IMR-90 (cell line): ENCODE measurements at regions not wholly inside any gene's neighbourhood (a gene's known extent, or its start where the extent isn't known, plus 50 kb on each side); places are given as distances from the start of the nearest gene placed in this dataset.

ENCODE experiments used
- ATAC-seq: fragments of 200-7000 bp; cut with Tn5 transposase; 2 replicates; pipeline ENCODE4 v1.9.1; 2020; ENCODE audit warnings: low read depth, mild to moderate bottlenecking, moderate library complexity
- BruUV-seq: library from RNA; stranded (reverse); fragments of 400-500 nt; replicated peaks from 2 replicates; lab custom pipeline; 2021; lab: Mats Ljungman, UMichigan
- CTCF ChIA-PET: fragments of 300-600 bp; formaldehyde crosslinking; extraction: SDS; loops from one replicate; lab custom pipeline; 2021; ENCODE audit warnings: antibody characterized with exemption; lab: Yijun Ruan, JAX
- POLR2A ChIA-PET: fragments of 300-600 bp; sonication (Branson Sonifier 250); formaldehyde crosslinking; loops from one replicate; lab custom pipeline; 2022; ENCODE audit warnings: antibody characterized with exemption; ENCODE audit not compliant: unreplicated experiment; lab: Charles Lee
- DNase-seq: peaks from one replicate; pipeline ENCODE4 v3.0.0; 2013
- H2AFZ ChIP-seq: replicated peaks from 2 replicates; pipeline ENCODE3; 2013; ENCODE audit warnings: low read length, mild to moderate bottlenecking; ENCODE audit not compliant: poor library complexity
- H2AK5ac ChIP-seq: 2 replicates; pipeline ENCODE4 v1.6.1; 2013; ENCODE audit warnings: low read depth, low read length, inconsistent platforms
- H2AK9ac ChIP-seq: replicated peaks from 2 replicates; pipeline ENCODE3; 2013; ENCODE audit warnings: mild to moderate bottlenecking, low read depth, low read length, moderate library complexity; ENCODE audit not compliant: poor library complexity
- H2BK120ac ChIP-seq: 2 replicates; pipeline ENCODE4 v1.6.1; 2013; ENCODE audit warnings: low read depth, low read length, inconsistent platforms
- H2BK15ac ChIP-seq: 3 replicates; pipeline ENCODE4 v1.6.1; 2013; ENCODE audit warnings: low read depth, low read length, inconsistent platforms
- H2BK20ac ChIP-seq: 2 replicates; pipeline ENCODE4 v1.6.1; 2013; ENCODE audit warnings: low read depth, mild to moderate bottlenecking, inconsistent platforms, low read length, moderate library complexity
- H2BK5ac ChIP-seq: 2 replicates; pipeline ENCODE4 v1.6.1; 2013; ENCODE audit warnings: mild to moderate bottlenecking, low read depth, low read length, inconsistent platforms; ENCODE audit not compliant: poor library complexity, severe bottlenecking
- H3K14ac ChIP-seq: replicated peaks from 2 replicates; pipeline ENCODE4 v1.6.1; 2013; ENCODE audit warnings: low read depth, low read length, inconsistent platforms
- H3K18ac ChIP-seq: 2 replicates; pipeline ENCODE4 v1.6.1; 2013; ENCODE audit warnings: low read depth, low read length, control low read depth
- H3K23ac ChIP-seq: 2 replicates; pipeline ENCODE4 v1.6.1; 2013; ENCODE audit warnings: low read depth, low read length, inconsistent platforms
- H3K27ac ChIP-seq: 2 replicates; pipeline ENCODE4 v1.5.1; 2013; ENCODE audit warnings: mild to moderate bottlenecking, control low read depth, low read length; ENCODE audit not compliant: insufficient read depth
- H3K27me3 ChIP-seq: 2 replicates; pipeline ENCODE4 v1.6.1; 2013; ENCODE audit warnings: low read length; ENCODE audit not compliant: control insufficient read depth, insufficient read depth
- H3K36me3 ChIP-seq: 2 replicates; pipeline ENCODE4 v1.6.1; 2013; ENCODE audit warnings: low read length, mixed read lengths; ENCODE audit not compliant: control insufficient read depth, insufficient read depth
- H3K4ac ChIP-seq: 2 replicates; pipeline ENCODE4 v1.6.1; 2013; ENCODE audit warnings: low read depth, low read length, inconsistent platforms
- H3K4me1 ChIP-seq: 2 replicates; pipeline ENCODE4 v1.6.1; 2013; ENCODE audit warnings: low read length, mixed read lengths; ENCODE audit not compliant: control insufficient read depth, insufficient read depth
- H3K4me2 ChIP-seq: 2 replicates; pipeline ENCODE4 v1.6.1; 2013; ENCODE audit warnings: low read depth, mild to moderate bottlenecking, control low read depth, low read length, moderate library complexity
- H3K4me3 ChIP-seq: 2 replicates; pipeline ENCODE4 v1.5.1; 2013; ENCODE audit warnings: low read depth, mild to moderate bottlenecking, control low read depth, low read length, moderate library complexity; ENCODE audit not compliant: insufficient read depth
- H3K56ac ChIP-seq: 2 replicates; pipeline ENCODE4 v1.6.1; 2013; ENCODE audit warnings: low read length, inconsistent platforms; ENCODE audit not compliant: insufficient read depth; ENCODE audit errors: extremely low read depth
- H3K79me1 ChIP-seq, 2 experiments: 2 replicates each; pipeline ENCODE4 v1.6.1; 2013; ENCODE audit warnings: low read length in 2 of 2, inconsistent platforms in 1 of 2, low read depth in 1 of 2
- H3K9ac ChIP-seq: 2 replicates; pipeline ENCODE4 v1.6.1; 2013; ENCODE audit warnings: low read depth, low read length, control low read depth
- H3K9me1 ChIP-seq: 2 replicates; pipeline ENCODE4 v1.6.1; 2013; ENCODE audit warnings: low read length, inconsistent platforms; ENCODE audit not compliant: insufficient read depth
- H3K9me3 ChIP-seq: 2 replicates; pipeline ENCODE4 v1.6.1; 2013; ENCODE audit warnings: low read length; ENCODE audit not compliant: control insufficient read depth, insufficient read depth
- H4K20me1 ChIP-seq: 2 replicates; pipeline ENCODE4 v1.6.1; 2013; ENCODE audit warnings: low read length, inconsistent platforms; ENCODE audit not compliant: insufficient read depth
- H4K5ac ChIP-seq: 2 replicates; pipeline ENCODE4 v1.6.1; 2013; ENCODE audit warnings: mild to moderate bottlenecking, low read depth, low read length, control low read depth
- H4K8ac ChIP-seq, 2 experiments: 2 replicates each; pipeline ENCODE4 v1.6.1; 2013; ENCODE audit warnings: low read depth in 2 of 2, low read length in 2 of 2, control low read depth in 1 of 2, inconsistent platforms in 1 of 2
- H4K91ac ChIP-seq: 2 replicates; pipeline ENCODE4 v1.6.1; 2013; ENCODE audit warnings: low read depth, low read length, inconsistent platforms; ENCODE audit not compliant: insufficient read depth
- BHLHE40 ChIP-seq: fragments of 150-350 bp; IDR thresholded peaks from 2 replicates; pipeline ENCODE4 v1.6.1; 2016; ENCODE audit warnings: mild to moderate bottlenecking, low read depth, low read length
- CHD1 ChIP-seq: IDR thresholded peaks from 2 replicates; pipeline ENCODE4 v1.6.1; 2012; ENCODE audit warnings: low read depth, low read length, improper control_type of control experiment
- CTCF ChIP-seq: conservative IDR thresholded peaks from 2 replicates; pipeline ENCODE4 v1.5.1; 2012; ENCODE audit warnings: mild to moderate bottlenecking, low read depth, low read length, improper control_type of control experiment
- ELK1 ChIP-seq: fragments of 150-350 bp; IDR thresholded peaks from 2 replicates; pipeline ENCODE4 v1.6.1; 2016; ENCODE audit warnings: low read depth, mild to moderate bottlenecking, low read length, moderate library complexity, borderline replicate concordance
- FOS ChIP-seq: fragments of 150-350 bp; IDR thresholded peaks from 2 replicates; pipeline ENCODE4 v1.6.1; 2016; ENCODE audit warnings: low read depth, low read length
- MAFK ChIP-seq: IDR thresholded peaks from 2 replicates; pipeline ENCODE4 v1.6.1; 2012; ENCODE audit warnings: low read depth, low read length, improper control_type of control experiment
- MAZ ChIP-seq: IDR thresholded peaks from 2 replicates; pipeline ENCODE4 v1.6.1; 2012; ENCODE audit warnings: low read depth, mild to moderate bottlenecking, low read length, improper control_type of control experiment, moderate library complexity, borderline replicate concordance
- MXI1 ChIP-seq: IDR thresholded peaks from 2 replicates; pipeline ENCODE4 v1.6.1; 2012; ENCODE audit warnings: low read depth, mild to moderate bottlenecking, low read length, moderate library complexity, borderline replicate concordance
- NFE2L2 ChIP-seq: fragments of 150-350 bp; IDR thresholded peaks from 2 replicates; pipeline ENCODE4 v1.6.1; 2016; ENCODE audit warnings: low read depth, mild to moderate bottlenecking, low read length
- POLR2A ChIP-seq: IDR thresholded peaks from 2 replicates; pipeline ENCODE4 v1.6.1; 2012; ENCODE audit warnings: mild to moderate bottlenecking, low read depth, low read length
- RAD21 ChIP-seq: IDR thresholded peaks from 2 replicates; pipeline ENCODE4 v1.6.1; 2012; ENCODE audit warnings: low read length, improper control_type of control experiment
- RCOR1 ChIP-seq: IDR thresholded peaks from 2 replicates; pipeline ENCODE4 v1.6.1; 2012; ENCODE audit warnings: mild to moderate bottlenecking, low read length, improper control_type of control experiment; ENCODE audit not compliant: insufficient replicate concordance
- SMC3 ChIP-seq: fragments of 150-350 bp; IDR thresholded peaks from 2 replicates; pipeline ENCODE4 v1.6.1; 2016; ENCODE audit warnings: low read depth, mild to moderate bottlenecking, antibody characterized with exemption, low read length, moderate library complexity
- USF2 ChIP-seq: fragments of 150-350 bp; IDR thresholded peaks from 2 replicates; pipeline ENCODE4 v1.6.1; 2017; ENCODE audit warnings: mild to moderate bottlenecking, antibody characterized with exemption, low read length, low read depth
- WGBS, 2 experiments: methylation state at CpG; one replicate each; pipeline versions ENCODE4 v1.1.5 to v1.1.7; 2013; ENCODE audit warnings: missing lambda C conversion rate in 2 of 2; ENCODE audit not compliant: insufficient read length in 1 of 2; ENCODE audit errors: extremely low coverage in 2 of 2; 5-methylcytosine and 5-hydroxymethylcytosine counted together
- dilution Hi-C: fragments of 300-500 bp; cut with HindIII; formaldehyde crosslinking; loops from one replicate; pipeline ENCODE4 v1.14.3; 2018; ENCODE audit warnings: low sequenced_read_pairs; ENCODE audit not compliant: unreplicated experiment
- in situ Hi-C: fragments of 300-500 bp; cut with MboI; formaldehyde crosslinking; loops from 3 replicates; pipeline ENCODE4 v1.14.3; 2019; ENCODE audit warnings: low sequenced_read_pairs, inconsistent platforms, mixed read lengths
- intact Hi-C: fragments of 100-400 bp; cut with micrococcal nuclease; formaldehyde crosslinking; loops from 2 replicates; pipeline ENCODE4 v1.10.0; 2022

GRCh38 chr1:212518188-212519054 is 85.7 kb downstream of the NENF start:
- H4K20me1 ChIP-seq = no peaks in the 10 kb centered on the region
- H4K5ac ChIP-seq = no peak overlapping the region
- no peak overlapping the region for H2AK5ac ChIP-seq
- dilution Hi-C loops (no loop called here), intact Hi-C loops (no loop called here), in situ Hi-C loops (no loop called here)
- H3K56ac ChIP-seq = no peak overlapping the region
- no peak overlapping the region; the same call in 1 of the 2 replicates for H3K14ac ChIP-seq
- WGBS, 2 experiments = 8% methylated on average over 4 of the region's 14 CpGs; no CpG with 5 or more reads in 1 of the 2 experiments
- no peak overlapping the region for H3K18ac ChIP-seq
- peak; percentile 84 for DNase-seq
- no peak overlapping the region for H4K91ac ChIP-seq
- peak overlapping the region; percentile 70 for H2AK9ac ChIP-seq
- H3K9me1 ChIP-seq = peaks cover 14% of the 10 kb centered on the region; the same call in 1 of the 2 replicates
- H4K8ac ChIP-seq = peak overlapping the region in 1 of 2 experiments; percentile 23; a peak in 1 of 4 replicates
- H2BK5ac ChIP-seq = no peak overlapping the region
- no peaks in the 10 kb centered on the region for H3K79me1 ChIP-seq
- H3K27me3 ChIP-seq = no peaks in the 10 kb centered on the region
- H3K4me1 ChIP-seq = peaks cover 8% of the 10 kb centered on the region
- H2BK120ac ChIP-seq = no peak overlapping the region
- no peak overlapping the region for H2BK20ac ChIP-seq
- peak overlapping the region; percentile 74 for H2AFZ ChIP-seq
- H3K23ac ChIP-seq = no peak overlapping the region
- no peak overlapping the region for H3K27ac ChIP-seq
- H3K36me3 ChIP-seq = no peaks in the 10 kb centered on the region
- no peak overlapping the region for H3K4ac ChIP-seq
- BruUV-seq = no TSS peak
- no peak overlapping the region for H3K4me3 ChIP-seq
- POLR2A ChIA-PET = no interaction called here
- CTCF ChIA-PET = no interaction called here
- no peak overlapping the region; the same call in 1 of the 2 replicates for H3K4me2 ChIP-seq
- no peaks in the 10 kb centered on the region for H3K9me3 ChIP-seq
- ATAC-seq = peak; percentile 80
- H2BK15ac ChIP-seq = no peak overlapping the region
- no peak overlapping the region for H3K9ac ChIP-seq
- no peak for TF ChIP-seq ELK1
- peak; percentile 50; the same call in 1 of the 2 replicates for TF ChIP-seq FOS
- TF ChIP-seq POLR2A = no peak
- TF ChIP-seq MAZ = peak; percentile 63; the same call in 1 of the 2 replicates
- TF ChIP-seq BHLHE40 = peak; percentile 87
- peak; percentile 18; the same call in 1 of the 2 replicates for TF ChIP-seq RAD21
- TF ChIP-seq MAFK = no peak
- TF ChIP-seq NFE2L2 = no peak
- peak; percentile 88 for TF ChIP-seq RCOR1
- TF ChIP-seq USF2 = no peak; the same call in 1 of the 2 replicates
- no peak for TF ChIP-seq SMC3
- TF ChIP-seq MXI1 = peak; percentile 41; the same call in 1 of the 2 replicates
- no peak for TF ChIP-seq CHD1
- no peak for TF ChIP-seq CTCF
